GM19025 (cell line): ENCODE measurements at regions not wholly inside any gene's neighbourhood (a gene's known extent, or its start where the extent isn't known, plus 50 kb on each side); places are given as distances from the start of the nearest gene placed in this dataset.

Source experiments
- ATAC-seq: cut with Tn5 transposase; IDR thresholded peaks from one replicate; pipeline ENCODE4 v1.9.1; 2021; ENCODE audit warnings: mild to moderate bottlenecking, low read depth, moderate library complexity; ENCODE audit not compliant: unreplicated experiment

DNA sequence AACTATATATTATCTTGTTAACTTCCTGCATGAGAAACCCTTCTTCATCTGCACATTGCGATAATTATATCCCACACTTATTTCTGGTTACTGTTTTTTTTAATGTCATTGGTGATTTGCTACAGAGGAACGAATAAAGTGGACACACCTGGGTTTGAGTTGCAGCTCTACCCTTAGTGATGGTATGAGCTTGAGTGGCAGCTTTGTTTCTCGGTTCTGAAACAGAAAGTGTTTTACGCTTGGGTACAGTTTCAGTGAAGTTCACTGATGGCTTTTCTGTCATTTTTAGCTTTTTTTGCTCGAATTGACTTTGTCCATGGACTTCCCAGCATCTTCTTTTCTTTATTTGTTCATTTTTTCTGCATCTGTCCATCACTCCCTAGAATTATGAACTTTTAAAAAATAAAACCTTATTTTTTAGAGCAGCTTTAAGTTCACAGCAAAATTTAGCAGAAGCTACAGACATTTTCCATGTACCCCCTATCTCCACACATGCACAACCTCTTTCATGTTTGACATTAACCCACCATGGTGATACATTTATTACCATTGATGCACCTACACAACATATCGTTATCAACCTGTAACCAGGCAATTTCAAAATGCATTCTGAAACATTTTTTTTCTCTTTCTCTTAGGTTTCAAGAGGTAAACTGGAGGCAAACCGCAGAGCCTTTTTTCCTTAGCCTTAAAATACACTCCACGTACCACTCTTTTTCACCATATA is 1041.6 kb upstream of the PRKX start:
- ATAC-seq, result no peak

DNA sequence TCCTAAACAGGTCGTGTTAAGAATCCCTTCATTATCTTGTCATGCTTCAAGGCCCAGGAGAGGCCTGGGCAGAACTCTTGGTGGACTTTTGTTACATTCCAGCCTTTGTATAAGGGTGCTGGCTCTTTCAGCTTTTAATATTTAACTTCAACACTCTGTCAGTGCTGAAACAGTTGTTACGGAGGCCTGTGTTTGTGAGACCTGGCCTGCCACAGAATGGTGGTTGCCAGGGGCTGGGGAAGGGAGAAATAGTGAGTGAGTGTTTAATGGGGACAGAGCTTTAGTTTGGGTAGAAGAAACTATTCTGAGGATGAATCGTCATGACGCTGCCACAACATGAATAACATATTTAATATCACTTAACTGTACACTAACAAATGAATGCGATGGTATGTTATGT is 1027.6 kb upstream of the PRKX start:
- ATAC-seq, result no peak

DNA sequence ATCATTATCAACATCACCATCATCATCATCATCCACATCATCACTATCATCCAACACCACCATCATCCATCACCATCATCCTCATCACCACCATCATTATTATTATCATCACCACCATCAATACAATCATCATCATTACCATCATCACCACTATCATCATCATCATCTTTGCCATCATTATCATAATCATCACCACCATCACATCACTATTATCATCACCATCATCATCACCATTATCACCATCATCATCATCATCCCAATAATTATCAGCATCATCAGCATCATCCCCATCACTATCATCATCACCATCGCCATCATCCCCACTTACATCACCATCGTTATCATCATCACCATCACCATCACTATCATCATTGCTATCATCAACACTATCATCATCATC is 1021.9 kb upstream of the PRKX start:
- ATAC-seq, result no peak

DNA sequence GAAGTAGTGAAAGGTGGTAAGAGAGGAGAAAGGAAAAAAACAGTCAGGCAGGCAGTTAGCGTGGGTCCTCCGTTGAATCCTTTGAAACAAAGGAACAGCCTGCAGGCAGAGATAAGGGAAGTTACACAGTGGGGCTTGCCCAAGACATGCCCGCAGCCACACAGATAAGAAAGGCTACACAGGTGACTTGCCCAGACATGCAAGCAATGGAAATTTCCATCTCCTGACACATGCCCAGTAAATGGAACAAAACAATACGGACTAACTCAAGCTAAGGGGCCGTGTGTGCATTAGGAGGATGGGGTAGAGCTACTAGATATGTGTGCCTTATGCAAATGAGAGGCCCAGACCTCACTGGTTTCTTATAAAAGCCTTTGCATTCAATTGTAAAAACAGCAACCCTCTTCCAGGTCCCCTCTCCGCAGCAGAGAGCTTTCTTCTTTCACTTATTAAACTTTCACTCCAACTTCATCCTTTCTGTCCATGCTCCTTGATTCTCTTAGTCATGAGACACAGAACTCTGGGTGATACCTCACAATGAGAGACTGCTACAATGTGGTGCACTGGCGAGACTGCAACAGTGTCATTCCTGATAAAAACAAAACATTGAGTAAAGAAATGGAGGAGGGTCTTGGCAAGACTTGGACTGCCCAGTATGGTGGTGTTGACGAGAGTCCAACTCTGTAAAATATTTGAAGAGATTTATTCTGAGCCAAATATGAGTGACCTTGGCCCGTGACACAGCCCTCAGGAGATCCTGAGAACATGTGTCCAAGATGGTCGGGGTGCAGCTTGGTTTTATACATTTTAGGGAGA is 997.4 kb upstream of the PRKX start:
- ATAC-seq, result no peak

DNA sequence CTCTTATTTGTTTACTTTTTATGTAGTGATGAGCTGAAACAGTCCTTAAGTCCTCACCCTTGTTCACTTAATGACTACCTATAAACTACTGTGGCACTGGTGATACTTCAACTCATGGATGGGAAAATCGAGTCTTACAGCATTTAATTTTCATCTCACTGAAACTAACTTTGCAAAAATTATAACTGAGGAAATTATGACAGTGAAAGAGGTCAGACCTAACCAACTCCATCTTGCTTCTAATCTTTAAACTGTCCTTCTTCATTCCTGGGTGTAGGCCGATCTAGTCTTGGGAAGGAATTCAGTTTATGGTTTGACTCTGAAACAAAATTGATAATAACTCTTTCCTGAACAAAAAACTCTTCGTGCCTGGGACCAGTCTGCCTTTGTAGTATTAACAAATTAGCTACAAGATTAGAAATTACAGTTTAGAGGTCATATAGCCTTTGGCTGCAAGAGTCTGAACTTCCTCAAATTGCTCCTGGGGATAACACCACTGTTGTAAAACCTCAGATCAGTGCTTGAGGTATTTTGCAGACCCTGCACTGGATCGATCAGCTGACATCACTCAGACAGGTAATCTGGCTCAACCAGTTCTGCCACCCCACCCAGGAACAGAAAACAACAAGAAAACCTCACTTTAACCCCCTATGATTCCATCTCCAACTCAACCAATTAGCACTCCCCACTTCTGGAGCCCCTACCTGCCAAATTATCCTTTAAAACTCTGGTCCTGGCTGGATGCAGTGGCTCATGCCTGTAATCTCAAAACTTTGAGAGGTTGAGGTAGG is 995.7 kb upstream of the PRKX start:
- ATAC-seq, result no peak

DNA sequence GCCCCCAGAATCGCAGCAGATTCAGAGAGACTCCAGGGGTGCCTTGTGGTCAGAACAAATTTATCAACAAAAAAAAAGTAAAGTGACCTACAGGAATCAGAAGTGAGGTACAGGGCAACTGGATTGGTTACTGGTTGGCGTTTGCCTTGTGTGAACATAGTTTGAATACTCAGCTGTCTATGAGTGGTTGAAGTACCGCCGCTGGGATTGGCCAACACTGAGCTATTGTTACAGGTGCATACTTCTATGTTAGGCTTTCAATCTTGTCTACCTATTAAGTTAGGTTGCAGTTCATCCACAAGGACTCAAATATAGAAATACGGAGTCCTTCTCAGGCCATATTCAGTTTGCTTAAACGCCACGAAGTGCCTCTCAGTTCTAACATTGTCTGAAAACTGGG is 993.5 kb upstream of the PRKX start:
- ATAC-seq, result no peak

DNA sequence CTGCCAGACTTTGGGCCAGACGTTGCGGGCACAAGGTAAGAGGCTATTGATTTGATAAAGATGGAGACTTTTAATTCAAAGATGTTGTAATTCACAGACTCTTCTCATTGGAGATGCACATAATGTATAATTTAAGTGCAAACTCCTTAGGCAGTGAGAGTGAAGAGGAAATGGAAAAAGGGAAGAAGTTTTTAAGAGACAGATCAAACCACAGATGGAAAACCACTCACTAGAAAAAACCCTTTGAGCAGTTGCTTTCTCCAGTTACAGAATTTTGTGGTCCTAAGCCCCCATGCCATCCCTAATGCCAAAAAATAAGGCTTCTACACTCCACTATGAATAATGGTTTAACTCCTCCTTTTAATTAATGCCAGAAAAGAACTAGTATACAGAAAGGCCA is 977.1 kb upstream of the PRKX start:
- no peak for ATAC-seq

DNA sequence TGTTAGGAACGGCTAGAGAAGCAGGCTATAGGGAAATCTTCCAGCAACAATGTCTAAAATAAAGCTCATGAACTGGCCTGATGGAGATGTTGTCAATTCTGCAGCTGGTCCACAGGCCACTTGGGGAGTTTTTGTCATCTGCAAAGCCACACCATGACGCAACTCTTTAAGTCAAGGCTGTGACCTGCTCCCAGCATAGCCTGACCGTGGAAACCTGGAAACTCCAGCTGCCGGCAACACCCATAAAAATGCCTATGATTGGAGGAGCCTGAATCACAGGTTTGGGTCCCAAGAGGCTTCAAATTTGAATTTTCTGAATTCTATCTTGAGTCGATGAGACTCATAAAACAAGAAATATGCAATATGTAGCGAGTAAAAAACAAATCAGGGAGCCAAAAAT is 969.2 kb upstream of the PRKX start:
- no peak for ATAC-seq

DNA sequence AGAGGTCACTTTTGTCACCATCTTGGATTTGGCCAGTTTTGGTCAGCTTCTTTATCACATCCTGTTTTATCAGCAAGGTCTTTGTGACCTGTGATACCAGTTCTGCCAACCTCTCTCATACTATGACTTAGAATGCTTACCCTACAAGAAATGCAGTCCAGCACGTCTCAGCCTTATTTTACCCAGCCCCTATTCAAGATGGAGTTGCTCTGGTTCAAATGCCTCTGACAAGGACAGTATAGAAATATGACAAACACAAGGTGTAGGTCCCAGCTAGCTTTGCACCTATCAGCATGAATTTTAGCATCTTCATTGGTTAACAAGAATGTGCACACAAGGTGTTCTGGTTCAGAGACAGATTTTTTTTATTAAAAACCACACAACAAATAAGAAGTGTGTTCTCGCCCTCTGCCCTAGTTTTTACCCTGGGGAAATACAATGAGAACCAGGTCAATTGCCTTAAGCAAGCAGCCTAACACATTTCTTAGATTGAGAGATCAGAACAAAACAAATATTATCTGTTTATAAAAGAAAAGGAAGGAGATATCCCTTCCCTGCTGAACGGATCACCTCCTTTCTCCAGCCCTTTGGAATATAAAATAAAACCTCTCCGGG is 962.3 kb upstream of the PRKX start:
- no peak for ATAC-seq

DNA sequence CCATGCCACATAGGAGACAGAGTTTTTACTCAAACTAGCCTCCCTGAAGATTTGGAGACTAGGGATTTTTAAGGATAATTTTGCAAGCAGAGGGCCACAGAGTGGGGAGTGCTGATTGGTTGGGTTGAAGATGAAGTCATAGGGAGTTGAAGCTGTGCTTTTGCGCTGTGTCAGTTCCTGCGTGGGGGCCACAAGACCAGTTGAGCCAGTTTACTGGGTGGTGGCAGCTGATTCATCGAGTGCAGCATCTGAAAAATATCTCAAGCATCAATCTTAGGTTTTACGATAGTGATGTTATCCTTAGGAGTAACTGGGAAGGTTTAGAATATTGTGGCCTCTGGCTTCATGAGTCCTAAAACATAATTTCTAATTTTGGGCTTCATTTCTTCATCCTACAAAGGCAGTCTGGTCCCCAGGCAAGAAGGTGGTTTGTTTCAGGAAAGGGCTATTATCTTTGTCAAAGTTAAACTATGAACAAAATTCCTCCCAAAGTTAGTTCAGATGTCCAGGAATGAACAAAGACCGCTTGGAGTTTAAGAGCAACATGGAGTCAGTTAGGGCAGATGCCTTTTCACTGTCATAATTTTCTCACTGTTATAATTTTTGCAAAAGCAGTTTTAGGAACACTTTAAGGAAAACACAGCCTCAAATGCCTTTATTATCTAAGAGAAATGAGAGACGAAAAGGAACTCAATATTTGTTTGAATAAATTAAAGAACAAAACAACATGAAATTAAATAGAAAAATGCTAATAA is 960.8 kb upstream of the PRKX start:
- no peak for ATAC-seq

DNA sequence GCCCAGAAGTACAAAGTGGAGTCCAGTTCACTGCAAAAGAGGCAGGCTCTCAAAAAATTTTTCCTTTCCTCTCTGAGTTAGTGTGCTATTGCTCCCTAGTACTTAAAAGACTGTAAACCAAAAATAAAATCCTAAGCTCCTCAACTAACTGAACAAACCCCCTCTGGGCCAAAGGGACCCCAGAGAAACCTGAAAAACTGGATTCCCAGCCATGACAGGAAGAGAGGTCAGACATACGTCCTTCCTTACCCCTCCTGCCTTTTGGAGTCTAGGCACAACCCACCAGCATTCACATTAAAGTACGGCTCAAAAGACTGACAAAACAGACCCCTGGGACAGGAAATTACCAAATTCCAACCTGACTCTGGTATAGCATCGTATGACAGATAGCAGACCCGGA is 957.9 kb upstream of the PRKX start:
- ATAC-seq, result no peak

DNA sequence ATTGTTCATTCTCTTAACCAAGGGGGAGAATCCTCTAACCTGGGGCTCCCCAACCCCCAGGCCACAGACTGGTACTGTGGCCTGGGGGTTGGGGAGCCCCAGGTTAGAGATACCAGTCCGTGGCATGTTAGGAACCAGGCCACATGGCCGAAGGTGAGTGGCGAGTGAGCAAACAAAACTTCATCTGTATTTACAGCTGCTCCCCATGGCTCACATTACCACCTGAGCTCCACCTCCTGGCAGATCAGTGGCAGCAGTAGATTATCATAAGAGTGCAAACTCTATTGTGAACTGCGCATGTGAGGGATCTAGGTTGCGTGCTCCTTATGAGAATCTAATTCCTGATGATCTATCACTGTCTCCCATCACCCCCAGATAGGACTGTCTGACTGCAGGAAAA is 957.2 kb upstream of the PRKX start:
- no peak for ATAC-seq

DNA sequence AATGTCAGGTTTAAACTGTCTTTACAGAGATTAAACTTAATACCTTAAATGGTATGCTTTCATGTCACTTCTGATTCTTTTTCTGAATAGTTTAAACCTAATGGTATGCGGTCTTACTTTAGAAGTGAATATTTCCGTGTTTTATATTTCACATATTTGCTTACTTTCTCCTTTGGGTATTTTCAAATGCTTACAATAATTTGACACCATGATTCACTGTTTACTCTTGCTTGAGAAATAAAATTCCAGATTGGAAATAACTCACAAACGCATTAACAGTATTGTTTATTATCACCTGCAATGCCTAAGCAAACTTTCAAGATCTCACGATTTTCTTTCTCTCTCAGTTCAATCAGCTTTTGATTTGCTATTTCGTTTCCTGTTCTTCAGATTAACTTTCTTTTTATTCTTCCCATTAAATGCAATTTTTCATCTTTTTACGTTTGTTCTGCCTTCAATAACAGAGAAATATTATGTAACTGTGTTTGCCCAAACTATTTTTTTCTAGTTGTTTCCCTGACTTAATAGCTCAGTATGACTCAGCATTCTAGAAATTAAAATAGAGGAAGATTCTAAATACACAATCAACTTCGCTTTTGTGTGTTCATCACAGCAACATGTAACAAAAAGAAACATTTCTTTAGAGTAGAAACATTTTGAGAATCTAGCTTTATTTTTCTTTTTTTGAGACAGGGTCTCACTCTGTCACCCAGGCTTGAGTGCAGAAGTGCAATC is 955.5 kb upstream of the PRKX start:
- ATAC-seq, result no peak

DNA sequence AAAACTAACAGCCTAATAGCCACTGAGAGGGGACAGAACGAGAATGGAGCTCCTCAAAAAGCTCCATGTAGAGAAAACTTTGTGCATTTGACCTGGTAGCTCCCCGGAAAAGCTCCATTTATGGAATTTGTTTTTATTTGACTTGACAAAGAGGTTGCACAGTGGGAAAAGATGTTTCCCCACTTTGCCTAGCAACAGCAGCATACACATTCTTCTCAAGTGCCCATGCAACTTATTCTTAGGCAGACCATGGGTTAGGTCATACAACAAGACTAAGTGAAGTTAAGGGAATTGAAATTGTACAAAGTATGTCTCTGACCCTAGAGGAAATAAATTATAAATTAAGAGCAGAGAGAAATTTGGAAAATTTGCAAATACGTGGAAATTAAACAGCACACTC is 949.6 kb upstream of the PRKX start:
- ATAC-seq, result no peak

DNA sequence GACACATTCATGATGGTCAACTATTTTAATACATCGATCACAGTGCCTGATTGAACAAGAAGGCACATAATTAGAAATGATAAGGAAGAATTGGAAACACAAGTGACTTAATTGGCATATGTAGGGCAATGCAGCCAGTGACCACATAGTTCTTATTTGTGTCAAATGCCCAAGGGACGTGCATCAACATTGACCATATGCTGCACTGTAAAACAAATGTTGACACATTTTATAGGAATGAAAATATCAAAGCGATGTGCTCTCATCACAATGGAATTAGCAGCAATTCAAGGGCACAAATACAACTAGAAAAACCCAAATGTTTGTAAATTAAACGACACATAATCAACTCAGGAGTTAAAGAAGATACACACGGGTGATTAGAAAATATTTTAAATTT is 948.3 kb upstream of the PRKX start:
- no peak for ATAC-seq

DNA sequence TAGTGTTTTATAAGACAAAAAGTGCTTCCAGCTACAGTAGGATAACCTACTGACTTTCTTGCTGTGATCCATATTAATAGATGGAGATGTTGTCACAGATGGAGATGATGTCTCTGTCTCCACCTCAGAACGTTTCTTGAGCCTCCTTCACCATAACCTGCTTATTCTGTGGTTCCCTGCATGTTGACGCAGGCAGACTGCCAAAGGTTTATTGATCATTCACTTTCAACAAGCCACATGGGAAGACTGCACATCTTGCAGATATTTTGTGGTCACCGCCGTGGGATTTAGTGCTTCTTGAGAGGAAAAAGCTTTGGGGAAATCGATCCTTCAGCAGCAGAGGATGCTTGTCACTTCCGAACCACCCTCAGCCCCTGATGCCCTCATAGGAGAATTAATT is 943.0 kb upstream of the PRKX start:
- no peak for ATAC-seq

DNA sequence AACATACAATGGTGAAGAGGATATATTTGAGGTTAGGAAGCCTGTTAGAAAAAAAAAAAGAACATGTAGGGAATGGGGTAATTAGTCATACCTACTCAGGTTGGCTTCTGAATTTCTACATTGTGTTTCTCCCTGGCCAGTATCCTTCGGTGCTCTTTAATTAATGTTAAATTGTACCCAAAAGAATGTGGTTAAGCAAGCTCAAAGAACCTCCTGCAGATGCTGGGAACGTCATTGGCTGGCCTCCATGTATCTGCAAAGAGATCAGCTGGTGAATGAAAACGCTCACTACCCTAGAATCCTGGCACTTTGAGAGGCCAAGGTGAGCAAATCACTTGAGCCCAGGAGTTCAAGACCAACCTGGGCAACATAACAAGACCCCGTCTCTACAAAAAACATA is 942.3 kb upstream of the PRKX start:
- ATAC-seq, result no peak

DNA sequence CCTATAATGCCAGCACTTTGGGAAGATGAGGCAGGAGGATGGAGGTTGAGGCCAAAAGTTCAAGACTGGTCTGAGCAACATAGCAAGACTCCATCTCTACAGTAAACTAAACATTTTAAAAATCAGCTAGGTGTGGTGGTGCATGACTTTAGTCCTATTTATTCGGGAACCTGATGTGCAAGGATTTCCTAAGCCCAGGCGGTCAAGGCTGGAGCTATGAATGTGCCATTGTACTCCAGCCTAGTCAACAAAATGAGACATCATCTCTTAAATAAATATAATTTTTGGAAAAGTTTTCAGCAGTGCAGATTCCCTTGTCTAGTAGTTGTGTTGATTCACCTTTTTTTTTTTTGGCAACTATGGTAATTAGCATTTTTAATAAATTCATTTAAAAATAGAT is 928.7 kb upstream of the PRKX start:
- ATAC-seq, result no peak

DNA sequence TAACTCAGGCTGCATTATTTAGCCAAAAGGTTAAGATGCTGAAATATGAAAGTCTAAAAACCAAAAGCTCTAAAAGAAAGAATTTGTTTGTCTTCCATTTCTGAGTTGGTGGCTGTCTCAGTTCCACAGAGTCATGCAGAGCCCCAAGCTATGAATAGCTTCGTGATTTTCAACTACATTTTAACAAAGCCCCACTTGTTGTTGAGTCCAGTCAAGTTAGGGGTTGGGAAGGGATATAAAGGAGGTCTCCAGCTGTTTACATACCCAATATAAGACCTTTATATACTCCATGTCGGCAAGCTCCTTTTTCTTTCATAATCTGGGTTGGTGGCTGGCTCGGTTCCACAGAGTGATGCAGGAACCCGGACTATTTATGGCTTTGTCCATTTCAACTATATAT is 924.6 kb upstream of the PRKX start:
- no peak for ATAC-seq

DNA sequence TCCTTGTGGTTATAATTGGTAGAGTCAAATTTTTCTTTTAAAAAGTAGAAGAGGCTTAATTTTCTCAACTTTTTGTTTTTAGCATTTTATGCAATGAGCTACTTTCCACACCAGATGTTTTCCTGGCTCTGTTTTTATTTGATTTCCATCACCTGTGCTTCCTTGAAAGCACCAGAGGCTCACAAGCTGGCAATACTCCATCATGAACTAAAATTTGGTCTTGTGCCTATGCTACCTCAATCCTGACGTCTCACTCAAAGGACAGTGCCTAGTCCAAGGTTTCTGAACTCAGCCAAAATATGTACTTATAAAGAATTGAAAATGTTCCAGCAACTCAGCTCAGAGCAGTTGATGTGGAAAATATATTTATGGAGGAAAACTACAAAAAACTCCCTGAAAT is 914.0 kb upstream of the PRKX start:
- no peak for ATAC-seq
